Breast epithelium (tissue), 4 donors: ENCODE measurements at regions not wholly inside any gene's neighbourhood (a gene's known extent, or its start where the extent isn't known, plus 50 kb on each side); places are given as distances from the start of the nearest gene placed in this dataset.

Experiments
- DNase-seq, 2 donors: peaks; one replicate each; pipeline ENCODE4 v3.0.0-alpha.2; 2019; ENCODE audit warnings: low spot score in 2 of 2
- H3K27ac ChIP-seq, 2 donors: fragments of 200-600 bp; sonication (generic) in 1 of 2; one replicate each; pipeline ENCODE4 v1.5.1; 2016 to 2019; ENCODE audit warnings: mild to moderate bottlenecking in 1 of 2
- H3K27me3 ChIP-seq, 2 donors: fragments of 200-600 bp; sonication (generic) in 1 of 2; one replicate each; pipeline versions ENCODE4 v1.5.1 to v1.6.0; 2017 to 2019; ENCODE audit warnings: control low read depth in 1 of 2, mild to moderate bottlenecking in 1 of 2
- H3K36me3 ChIP-seq: fragments of 200-600 bp; one replicate; pipeline ENCODE4 v1.5.1; 2019
- H3K4me1 ChIP-seq, 2 donors: fragments of 200-600 bp; sonication (generic); one replicate each; pipeline ENCODE4 v1.5.1; 2016 to 2019; ENCODE audit warnings: control low read depth in 1 of 2
- H3K4me3 ChIP-seq, 3 donors: fragments of 200-600 bp; sonication (generic); 1 replicate in 2 of 3; 2 replicates in 1 of 3; pipeline ENCODE4 v1.5.1; 2016 to 2019; ENCODE audit warnings: mild to moderate bottlenecking in 3 of 3, moderate library complexity in 2 of 3
- H3K9me3 ChIP-seq, 2 donors: fragments of 200-600 bp; sonication (generic) in 1 of 2; one replicate each; pipeline ENCODE4 v1.5.1; 2016 to 2019; ENCODE audit warnings: control low read depth in 1 of 2
- CTCF ChIP-seq, 3 donors: fragments of 450-650 bp; IDR thresholded peaks; one replicate each; pipeline ENCODE4 v1.5.1; 2016 to 2017; ENCODE audit warnings: antibody characterized with exemption in 3 of 3, mild to moderate bottlenecking in 3 of 3, moderate library complexity in 3 of 3
- POLR2A ChIP-seq: fragments of 450-650 bp; IDR thresholded peaks from one replicate; pipeline ENCODE4 v1.6.1; 2016; ENCODE audit warnings: antibody characterized with exemption, mild to moderate bottlenecking, moderate library complexity
- POLR2AphosphoS5 ChIP-seq, 3 donors: sonication (generic); formaldehyde crosslinking; IDR thresholded peaks; one replicate each; pipeline ENCODE4 v1.6.1; 2017; ENCODE audit warnings: antibody characterized with exemption in 3 of 3
- intact Hi-C: fragments of 100-400 bp; cut with DNase I; formaldehyde crosslinking; loops from one replicate; pipeline ENCODE4 v1.15.1; 2023; ENCODE audit warnings: low total_unique reads

- H3K27me3 ChIP-seq: no peaks in the 10 kb centered on the region
- no peak for TF ChIP-seq POLR2AphosphoS5 (IDR thresholded peaks at IDR 0.05)
- TF ChIP-seq POLR2A: no peak
- TF ChIP-seq CTCF (IDR thresholded peaks at IDR 0.05): no peak
- H3K4me3 ChIP-seq: no peak overlapping the region
- H3K36me3 ChIP-seq: no peaks in the 10 kb centered on the region
- no peak overlapping the region for H3K27ac ChIP-seq
- H3K4me1 ChIP-seq: no peaks in the 10 kb centered on the region
- DNase-seq: no peak
- peaks cover 0 to 6% of the 10 kb centered on the region in 2 donors for H3K9me3 ChIP-seq
- intact Hi-C loops: no loop called here
Observed at GRCh38 chr3:64379221-64379620, 154.0 kb upstream of the PRICKLE2 start.

GRCh38 chr3:64377942-64378341 is 152.7 kb upstream of the PRICKLE2 start:
- intact Hi-C loops: no loop called here
- H3K27ac ChIP-seq: no peak overlapping the region
- DNase-seq: no peak
- peaks cover 0 to 6% of the 10 kb centered on the region in 2 donors for H3K9me3 ChIP-seq
- no peak overlapping the region for H3K4me3 ChIP-seq
- no peaks in the 10 kb centered on the region for H3K4me1 ChIP-seq
- H3K36me3 ChIP-seq: no peaks in the 10 kb centered on the region
- H3K27me3 ChIP-seq: no peaks in the 10 kb centered on the region
- TF ChIP-seq POLR2AphosphoS5 (IDR thresholded peaks at IDR 0.05) (no peak), POLR2A (no peak), CTCF (IDR thresholded peaks at IDR 0.05) (no peak)

- H3K27ac ChIP-seq: no peak overlapping the region
- H3K9me3 ChIP-seq: peaks cover 0 to 6% of the 10 kb centered on the region in 2 donors
- H3K36me3 ChIP-seq: no peaks in the 10 kb centered on the region
- DNase-seq: no peak
- H3K4me1 ChIP-seq: no peaks in the 10 kb centered on the region
- no peaks in the 10 kb centered on the region for H3K27me3 ChIP-seq
- H3K4me3 ChIP-seq: no peak overlapping the region
- intact Hi-C loops: no loop called here
- TF ChIP-seq POLR2A (no peak), CTCF (IDR thresholded peaks at IDR 0.05) (no peak), POLR2AphosphoS5 (IDR thresholded peaks at IDR 0.05) (no peak)
Observed at GRCh38 chr3:64375737-64376136, 150.5 kb upstream of the PRICKLE2 start.

GRCh38 chr3:64369390-64369789 is 144.1 kb upstream of the PRICKLE2 start:
- no peaks in the 10 kb centered on the region for H3K9me3 ChIP-seq
- H3K36me3 ChIP-seq: no peaks in the 10 kb centered on the region
- intact Hi-C loops: no loop called here
- no peak overlapping the region for H3K4me3 ChIP-seq
- no peak for TF ChIP-seq POLR2AphosphoS5 (IDR thresholded peaks at IDR 0.05)
- no peak for TF ChIP-seq CTCF (IDR thresholded peaks at IDR 0.05)
- TF ChIP-seq POLR2A: no peak
- H3K27me3 ChIP-seq: no peaks in the 10 kb centered on the region
- H3K4me1 ChIP-seq: no peaks in the 10 kb centered on the region
- no peak overlapping the region for H3K27ac ChIP-seq
- DNase-seq: no peak

- Histone ChIP-seq H3K27me3 (no peaks in the 10 kb centered on the region), H3K27ac (no peak overlapping the region), H3K36me3 (no peaks in the 10 kb centered on the region), H3K4me3 (no peak overlapping the region), H3K4me1 (no peaks in the 10 kb centered on the region), H3K9me3 (no peaks in the 10 kb centered on the region)
- TF ChIP-seq POLR2AphosphoS5 (IDR thresholded peaks at IDR 0.05) (no peak), CTCF (IDR thresholded peaks at IDR 0.05) (no peak), POLR2A (no peak)
- DNase-seq: no peak
- intact Hi-C loops: no loop called here
Observed at GRCh38 chr3:64368257-64369020, 143.2 kb upstream of the PRICKLE2 start.
